WTC11 (cell line): ENCODE measurements at regions not wholly inside any gene's neighbourhood (a gene's known extent, or its start where the extent isn't known, plus 50 kb on each side); places are given as distances from the start of the nearest gene placed in this dataset.

ENCODE experiments used
- ATAC-seq: fragments of 200-7000 bp; cut with Tn5 transposase; 2 replicates; pipeline ENCODE4 v1.10.0; 2021; ENCODE audit warnings: mild to moderate bottlenecking, moderate library complexity
- CTCF ChIA-PET: fragments of 300-600 bp; sonication (Branson Sonifier 250); formaldehyde crosslinking; loops from one replicate; lab custom pipeline; 2021; ENCODE audit warnings: antibody characterized with exemption; lab: Charles Lee
- POLR2A ChIA-PET: fragments of 350-600 bp; sonication (Branson Sonifier 250); formaldehyde crosslinking; loops from one replicate; lab custom pipeline; 2021; ENCODE audit warnings: antibody characterized with exemption; lab: Charles Lee
- DNase-seq: peaks from one replicate; pipeline ENCODE4 v3.0.0; 2021; ENCODE audit warnings: low spot score
- H3K27ac Mint-ChIP-seq: 2 replicates; pipeline ENCODE4 v1.8.0; 2021; ENCODE audit warnings: mixed read lengths
- H3K27me3 Mint-ChIP-seq: 2 replicates; pipeline ENCODE4 v1.8.0; 2021; ENCODE audit warnings: low read depth, mild to moderate bottlenecking, moderate library complexity, mixed read lengths
- H3K36me3 Mint-ChIP-seq: 2 replicates; pipeline ENCODE4 v1.8.0; 2021; ENCODE audit warnings: mixed read lengths
- H3K4me1 Mint-ChIP-seq: 2 replicates; pipeline ENCODE4 v1.8.0; 2022; ENCODE audit warnings: mixed read lengths
- H3K4me3 Mint-ChIP-seq: 2 replicates; pipeline ENCODE4 v1.8.0; 2021; ENCODE audit warnings: mild to moderate bottlenecking, moderate library complexity, mixed read lengths
- H3K9me3 Mint-ChIP-seq: 2 replicates; pipeline ENCODE4 v1.8.0; 2021; ENCODE audit warnings: mixed read lengths
- AR ChIP-seq: fragments of 250-450 bp; sonication (Bioruptor Pico); IDR thresholded peaks from 2 replicates; pipeline ENCODE4 v1.9.0; 2021; ENCODE audit warnings: mild to moderate bottlenecking
- ATF6 ChIP-seq: sonication (generic); formaldehyde crosslinking; IDR thresholded peaks from 2 replicates; pipeline ENCODE4 v1.8.1; 2023; ENCODE audit warnings: mild to moderate bottlenecking, missing genetic modification reagents
- CREM ChIP-seq: sonication (generic); formaldehyde crosslinking; IDR thresholded peaks from 2 replicates; pipeline ENCODE4 v1.8.1; 2022; ENCODE audit warnings: mild to moderate bottlenecking, missing genetic modification reagents, moderate library complexity
- FOXP1 ChIP-seq: sonication (generic); formaldehyde crosslinking; IDR thresholded peaks from 2 replicates; pipeline ENCODE4 v1.8.0; 2022; ENCODE audit warnings: missing genetic modification reagents, mild to moderate bottlenecking, moderate library complexity, borderline replicate concordance
- FOXP4 ChIP-seq: sonication (generic); formaldehyde crosslinking; IDR thresholded peaks from 2 replicates; pipeline ENCODE4 v1.8.0; 2022; ENCODE audit warnings: mild to moderate bottlenecking, missing genetic modification reagents
- IRF1 ChIP-seq: sonication (generic); formaldehyde crosslinking; IDR thresholded peaks from 2 replicates; pipeline ENCODE4 v1.8.0; 2023; ENCODE audit warnings: missing genetic modification reagents
- JAZF1 ChIP-seq: fragments of 250-450 bp; sonication (Bioruptor Pico); IDR thresholded peaks from 2 replicates; pipeline ENCODE4 v1.9.0; 2021; ENCODE audit warnings: moderate library complexity, mild to moderate bottlenecking, inconsistent platforms
- JUN ChIP-seq: sonication (generic); formaldehyde crosslinking; IDR thresholded peaks from 2 replicates; pipeline ENCODE4 v1.8.0; 2023; ENCODE audit warnings: mild to moderate bottlenecking, missing genetic modification reagents
- MYBL2 ChIP-seq: sonication (generic); formaldehyde crosslinking; IDR thresholded peaks from 2 replicates; pipeline ENCODE4 v1.8.1; 2023; ENCODE audit warnings: mild to moderate bottlenecking, moderate library complexity, missing genetic modification reagents
- RORB ChIP-seq: fragments of 250-450 bp; sonication (Bioruptor Pico); IDR thresholded peaks from 2 replicates; pipeline ENCODE4 v1.9.0; 2021; ENCODE audit warnings: mild to moderate bottlenecking
- SMAD3 ChIP-seq: sonication (generic); formaldehyde crosslinking; IDR thresholded peaks from 2 replicates; pipeline ENCODE4 v1.8.0; 2022; ENCODE audit warnings: missing genetic modification reagents, mild to moderate bottlenecking, borderline replicate concordance
- STAT6 ChIP-seq: sonication (generic); formaldehyde crosslinking; conservative IDR thresholded peaks from 2 replicates; pipeline ENCODE4 v1.8.1; 2023; ENCODE audit warnings: mild to moderate bottlenecking, low read depth, missing genetic modification reagents, moderate library complexity
- ZBTB21 ChIP-seq: sonication (generic); formaldehyde crosslinking; IDR thresholded peaks from 2 replicates; pipeline ENCODE4 v1.8.1; 2023; ENCODE audit warnings: mild to moderate bottlenecking, missing genetic modification reagents, borderline replicate concordance
- ZNF317 ChIP-seq: sonication (generic); formaldehyde crosslinking; IDR thresholded peaks from 2 replicates; pipeline ENCODE4 v1.8.1; 2023; ENCODE audit warnings: low read depth, mild to moderate bottlenecking, moderate library complexity, missing genetic modification reagents, borderline replicate concordance

- ATAC-seq (no peak), DNase-seq (no peak)
- CTCF ChIA-PET = no interaction called here
- H3K9me3 Mint-ChIP-seq = peaks cover 3% of the 10 kb centered on the region
- TF ChIP-seq ATF6 (CRISPR knock-in tag) (no peak), MYBL2 (no peak), AR (CRISPR knock-in tag) (no peak), RORB (no peak), JUN (CRISPR knock-in tag) (no peak), CREM (no peak), STAT6 (CRISPR knock-in tag) (no peak), IRF1 (CRISPR knock-in tag) (no peak), JAZF1 (CRISPR knock-in tag) (no peak), FOXP4 (CRISPR knock-in tag) (no peak), ZBTB21 (CRISPR knock-in tag) (no peak), FOXP1 (no peak), SMAD3 (no peak), ZNF317 (CRISPR knock-in tag) (no peak)
- POLR2A ChIA-PET = interaction anchor here (0.6 kb wide), 1 partner anchor 177 kb away, joined by 3 read pairs; no protein-coding TSS in a partner anchor
- no peaks in the 10 kb centered on the region; the same call in 1 of the 2 replicates for H3K27me3 Mint-ChIP-seq
- H3K4me3 Mint-ChIP-seq = no peak overlapping the region
- H3K4me1 Mint-ChIP-seq = peaks cover 27% of the 10 kb centered on the region
- H3K36me3 Mint-ChIP-seq = peaks cover 2% of the 10 kb centered on the region; the same call in 1 of the 2 replicates
- no peak overlapping the region; the same call in 1 of the 2 replicates for H3K27ac Mint-ChIP-seq
Measured at GRCh38 chr22:27632451-27633295, 168.9 kb downstream of the MN1 start.
